WTC11 (cell line): ENCODE measurements at regions not wholly inside any gene's neighbourhood (a gene's known extent, or its start where the extent isn't known, plus 50 kb on each side); places are given as distances from the start of the nearest gene placed in this dataset.

Experiments used
- ATAC-seq: fragments of 200-7000 bp; cut with Tn5 transposase; 2 replicates; pipeline ENCODE4 v1.10.0; 2021; ENCODE audit warnings: mild to moderate bottlenecking, moderate library complexity
- CTCF ChIA-PET: fragments of 300-600 bp; sonication (Branson Sonifier 250); formaldehyde crosslinking; loops from one replicate; lab custom pipeline; 2021; ENCODE audit warnings: antibody characterized with exemption; lab: Charles Lee
- POLR2A ChIA-PET: fragments of 350-600 bp; sonication (Branson Sonifier 250); formaldehyde crosslinking; loops from one replicate; lab custom pipeline; 2021; ENCODE audit warnings: antibody characterized with exemption; lab: Charles Lee
- DNase-seq: peaks from one replicate; pipeline ENCODE4 v3.0.0; 2021; ENCODE audit warnings: low spot score
- H3K27ac Mint-ChIP-seq: 2 replicates; pipeline ENCODE4 v1.8.0; 2021; ENCODE audit warnings: mixed read lengths
- H3K27me3 Mint-ChIP-seq: 2 replicates; pipeline ENCODE4 v1.8.0; 2021; ENCODE audit warnings: low read depth, mild to moderate bottlenecking, moderate library complexity, mixed read lengths
- H3K36me3 Mint-ChIP-seq: 2 replicates; pipeline ENCODE4 v1.8.0; 2021; ENCODE audit warnings: mixed read lengths
- H3K4me1 Mint-ChIP-seq: 2 replicates; pipeline ENCODE4 v1.8.0; 2022; ENCODE audit warnings: mixed read lengths
- H3K4me3 Mint-ChIP-seq: 2 replicates; pipeline ENCODE4 v1.8.0; 2021; ENCODE audit warnings: mild to moderate bottlenecking, moderate library complexity, mixed read lengths
- H3K9me3 Mint-ChIP-seq: 2 replicates; pipeline ENCODE4 v1.8.0; 2021; ENCODE audit warnings: mixed read lengths
- HMGA2 ChIP-seq: fragments of 250-450 bp; sonication (Bioruptor Pico); IDR thresholded peaks from 2 replicates; pipeline ENCODE4 v1.4.0; 2021; ENCODE audit warnings: mild to moderate bottlenecking, moderate library complexity
- IRF2 ChIP-seq: sonication (generic); formaldehyde crosslinking; IDR thresholded peaks from 2 replicates; pipeline ENCODE4 v1.8.0; 2022; ENCODE audit warnings: low read depth, missing genetic modification reagents, borderline replicate concordance
- KAT7 ChIP-seq: sonication (generic); formaldehyde crosslinking; IDR thresholded peaks from 2 replicates; pipeline ENCODE4 v1.8.1; 2023; ENCODE audit warnings: missing genetic modification reagents, mild to moderate bottlenecking, borderline replicate concordance
- NFATC4 ChIP-seq: fragments of 250-450 bp; sonication (Bioruptor Pico); IDR thresholded peaks from 2 replicates; pipeline ENCODE4 v1.9.0; 2021; ENCODE audit warnings: mild to moderate bottlenecking
- NFYB ChIP-seq: sonication (generic); formaldehyde crosslinking; conservative IDR thresholded peaks from 2 replicates; pipeline ENCODE4 v1.8.0; 2022; ENCODE audit warnings: low read depth, missing genetic modification reagents
- NR1H2 ChIP-seq: sonication (generic); formaldehyde crosslinking; IDR thresholded peaks from 2 replicates; pipeline ENCODE4 v1.9.0; 2021; ENCODE audit warnings: mild to moderate bottlenecking, moderate library complexity, missing genetic modification reagents
- SOX15 ChIP-seq: fragments of 250-450 bp; sonication (Bioruptor Pico); IDR thresholded peaks from 2 replicates; pipeline ENCODE4 v1.9.0; 2021; ENCODE audit warnings: mild to moderate bottlenecking
- TCF7 ChIP-seq: sonication (generic); formaldehyde crosslinking; IDR thresholded peaks from 2 replicates; pipeline ENCODE4 v1.8.0; 2022; ENCODE audit warnings: mild to moderate bottlenecking, low read depth, missing genetic modification reagents, moderate library complexity
- TEAD4 ChIP-seq: sonication (generic); formaldehyde crosslinking; IDR thresholded peaks from 2 replicates; pipeline ENCODE4 v1.8.0; 2022; ENCODE audit warnings: mild to moderate bottlenecking, missing genetic modification reagents
- ZNF263 ChIP-seq: sonication (generic); formaldehyde crosslinking; IDR thresholded peaks from 2 replicates; pipeline ENCODE4 v1.8.1; 2022; ENCODE audit warnings: low read depth, mild to moderate bottlenecking, moderate library complexity, missing genetic modification reagents
- TF ChIP-seq, protein P1 (sequence below): sonication (generic); formaldehyde crosslinking; IDR thresholded peaks from 2 replicates; pipeline ENCODE4 v1.8.0; 2022; ENCODE audit warnings: mild to moderate bottlenecking, missing genetic modification reagents
- TF ChIP-seq, protein P2 (sequence below): sonication (generic); formaldehyde crosslinking; IDR thresholded peaks from 2 replicates; pipeline ENCODE4 v1.8.1; 2023; ENCODE audit warnings: mild to moderate bottlenecking, moderate library complexity, missing genetic modification reagents
- TF ChIP-seq, protein P3 (sequence below): sonication (generic); formaldehyde crosslinking; IDR thresholded peaks from 2 replicates; pipeline ENCODE4 v1.8.0; 2023; ENCODE audit warnings: missing genetic modification reagents, mild to moderate bottlenecking, borderline replicate concordance
- TF ChIP-seq, protein P4 (sequence below): sonication (generic); formaldehyde crosslinking; IDR thresholded peaks from 2 replicates; pipeline ENCODE4 v1.8.1; 2023; ENCODE audit warnings: mild to moderate bottlenecking, missing genetic modification reagents, moderate library complexity
- TF ChIP-seq, protein P5 (sequence below): sonication (generic); formaldehyde crosslinking; IDR thresholded peaks from 2 replicates; pipeline ENCODE4 v1.8.0; 2023; ENCODE audit warnings: missing genetic modification reagents
- TF ChIP-seq, protein P6 (sequence below): sonication (generic); formaldehyde crosslinking; IDR thresholded peaks from 2 replicates; pipeline ENCODE4 v1.8.1; 2023; ENCODE audit warnings: mild to moderate bottlenecking, missing genetic modification reagents, moderate library complexity
- TF ChIP-seq, protein P7 (sequence below): fragments of 250-450 bp; sonication (Bioruptor Pico); IDR thresholded peaks from 2 replicates; pipeline ENCODE4 v1.8.0; 2021; ENCODE audit warnings: mild to moderate bottlenecking

DNA sequence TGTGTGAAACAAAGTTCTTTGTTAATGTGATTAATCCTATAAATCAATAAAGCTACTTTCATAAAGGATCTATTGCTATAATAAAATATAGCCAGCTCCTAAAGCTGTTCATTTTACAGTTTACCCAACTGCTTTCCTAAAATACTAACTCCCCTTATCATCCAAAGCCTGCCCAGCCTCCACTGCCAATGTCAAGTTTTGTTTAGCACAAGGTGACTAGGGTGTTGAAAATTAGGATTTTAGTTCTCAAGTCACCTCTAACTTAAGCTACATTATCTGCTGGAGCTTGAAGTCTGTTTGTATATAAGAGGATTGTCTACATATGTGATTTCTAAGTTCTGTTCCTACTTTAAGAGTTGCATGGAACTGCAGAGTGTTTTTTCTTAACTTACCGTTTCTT lies 86.3 kb downstream of the CCER1 start:
- H3K9me3 Mint-ChIP-seq: peaks cover 4% of the 10 kb centered on the region; the same call in 1 of the 2 replicates
- TF ChIP-seq HMGA2 (CRISPR knock-in tag) (no peak), TEAD4 (CRISPR knock-in tag) (no peak), KAT7 (CRISPR knock-in tag) (no peak), IRF2 (CRISPR knock-in tag) (no peak), NR1H2 (no peak), ZNF263 (no peak), TCF7 (CRISPR knock-in tag) (no peak), NFYB (CRISPR knock-in tag) (no peak), NFATC4 (CRISPR knock-in tag) (no peak), SOX15 (no peak)
- TF ChIP-seq, protein P1, sequence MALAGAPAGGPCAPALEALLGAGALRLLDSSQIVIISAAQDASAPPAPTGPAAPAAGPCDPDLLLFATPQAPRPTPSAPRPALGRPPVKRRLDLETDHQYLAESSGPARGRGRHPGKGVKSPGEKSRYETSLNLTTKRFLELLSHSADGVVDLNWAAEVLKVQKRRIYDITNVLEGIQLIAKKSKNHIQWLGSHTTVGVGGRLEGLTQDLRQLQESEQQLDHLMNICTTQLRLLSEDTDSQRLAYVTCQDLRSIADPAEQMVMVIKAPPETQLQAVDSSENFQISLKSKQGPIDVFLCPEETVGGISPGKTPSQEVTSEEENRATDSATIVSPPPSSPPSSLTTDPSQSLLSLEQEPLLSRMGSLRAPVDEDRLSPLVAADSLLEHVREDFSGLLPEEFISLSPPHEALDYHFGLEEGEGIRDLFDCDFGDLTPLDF (CRISPR knock-in tag): no peak
- TF ChIP-seq, protein P2, sequence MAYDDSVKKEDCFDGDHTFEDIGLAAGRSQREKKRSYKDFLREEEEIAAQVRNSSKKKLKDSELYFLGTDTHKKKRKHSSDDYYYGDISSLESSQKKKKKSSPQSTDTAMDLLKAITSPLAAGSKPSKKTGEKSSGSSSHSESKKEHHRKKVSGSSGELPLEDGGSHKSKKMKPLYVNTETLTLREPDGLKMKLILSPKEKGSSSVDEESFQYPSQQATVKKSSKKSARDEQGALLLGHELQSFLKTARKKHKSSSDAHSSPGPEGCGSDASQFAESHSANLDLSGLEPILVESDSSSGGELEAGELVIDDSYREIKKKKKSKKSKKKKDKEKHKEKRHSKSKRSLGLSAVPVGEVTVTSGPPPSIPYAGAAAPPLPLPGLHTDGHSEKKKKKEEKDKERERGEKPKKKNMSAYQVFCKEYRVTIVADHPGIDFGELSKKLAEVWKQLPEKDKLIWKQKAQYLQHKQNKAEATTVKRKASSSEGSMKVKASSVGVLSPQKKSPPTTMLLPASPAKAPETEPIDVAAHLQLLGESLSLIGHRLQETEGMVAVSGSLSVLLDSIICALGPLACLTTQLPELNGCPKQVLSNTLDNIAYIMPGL (CRISPR knock-in tag): no peak
- TF ChIP-seq, protein P3, sequence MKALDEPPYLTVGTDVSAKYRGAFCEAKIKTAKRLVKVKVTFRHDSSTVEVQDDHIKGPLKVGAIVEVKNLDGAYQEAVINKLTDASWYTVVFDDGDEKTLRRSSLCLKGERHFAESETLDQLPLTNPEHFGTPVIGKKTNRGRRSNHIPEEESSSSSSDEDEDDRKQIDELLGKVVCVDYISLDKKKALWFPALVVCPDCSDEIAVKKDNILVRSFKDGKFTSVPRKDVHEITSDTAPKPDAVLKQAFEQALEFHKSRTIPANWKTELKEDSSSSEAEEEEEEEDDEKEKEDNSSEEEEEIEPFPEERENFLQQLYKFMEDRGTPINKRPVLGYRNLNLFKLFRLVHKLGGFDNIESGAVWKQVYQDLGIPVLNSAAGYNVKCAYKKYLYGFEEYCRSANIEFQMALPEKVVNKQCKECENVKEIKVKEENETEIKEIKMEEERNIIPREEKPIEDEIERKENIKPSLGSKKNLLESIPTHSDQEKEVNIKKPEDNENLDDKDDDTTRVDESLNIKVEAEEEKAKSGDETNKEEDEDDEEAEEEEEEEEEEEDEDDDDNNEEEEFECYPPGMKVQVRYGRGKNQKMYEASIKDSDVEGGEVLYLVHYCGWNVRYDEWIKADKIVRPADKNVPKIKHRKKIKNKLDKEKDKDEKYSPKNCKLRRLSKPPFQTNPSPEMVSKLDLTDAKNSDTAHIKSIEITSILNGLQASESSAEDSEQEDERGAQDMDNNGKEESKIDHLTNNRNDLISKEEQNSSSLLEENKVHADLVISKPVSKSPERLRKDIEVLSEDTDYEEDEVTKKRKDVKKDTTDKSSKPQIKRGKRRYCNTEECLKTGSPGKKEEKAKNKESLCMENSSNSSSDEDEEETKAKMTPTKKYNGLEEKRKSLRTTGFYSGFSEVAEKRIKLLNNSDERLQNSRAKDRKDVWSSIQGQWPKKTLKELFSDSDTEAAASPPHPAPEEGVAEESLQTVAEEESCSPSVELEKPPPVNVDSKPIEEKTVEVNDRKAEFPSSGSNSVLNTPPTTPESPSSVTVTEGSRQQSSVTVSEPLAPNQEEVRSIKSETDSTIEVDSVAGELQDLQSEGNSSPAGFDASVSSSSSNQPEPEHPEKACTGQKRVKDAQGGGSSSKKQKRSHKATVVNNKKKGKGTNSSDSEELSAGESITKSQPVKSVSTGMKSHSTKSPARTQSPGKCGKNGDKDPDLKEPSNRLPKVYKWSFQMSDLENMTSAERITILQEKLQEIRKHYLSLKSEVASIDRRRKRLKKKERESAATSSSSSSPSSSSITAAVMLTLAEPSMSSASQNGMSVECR (CRISPR knock-in tag): no peak
- TF ChIP-seq, protein P4, sequence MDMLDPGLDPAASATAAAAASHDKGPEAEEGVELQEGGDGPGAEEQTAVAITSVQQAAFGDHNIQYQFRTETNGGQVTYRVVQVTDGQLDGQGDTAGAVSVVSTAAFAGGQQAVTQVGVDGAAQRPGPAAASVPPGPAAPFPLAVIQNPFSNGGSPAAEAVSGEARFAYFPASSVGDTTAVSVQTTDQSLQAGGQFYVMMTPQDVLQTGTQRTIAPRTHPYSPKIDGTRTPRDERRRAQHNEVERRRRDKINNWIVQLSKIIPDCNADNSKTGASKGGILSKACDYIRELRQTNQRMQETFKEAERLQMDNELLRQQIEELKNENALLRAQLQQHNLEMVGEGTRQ (CRISPR knock-in tag): no peak
- TF ChIP-seq, protein P5, sequence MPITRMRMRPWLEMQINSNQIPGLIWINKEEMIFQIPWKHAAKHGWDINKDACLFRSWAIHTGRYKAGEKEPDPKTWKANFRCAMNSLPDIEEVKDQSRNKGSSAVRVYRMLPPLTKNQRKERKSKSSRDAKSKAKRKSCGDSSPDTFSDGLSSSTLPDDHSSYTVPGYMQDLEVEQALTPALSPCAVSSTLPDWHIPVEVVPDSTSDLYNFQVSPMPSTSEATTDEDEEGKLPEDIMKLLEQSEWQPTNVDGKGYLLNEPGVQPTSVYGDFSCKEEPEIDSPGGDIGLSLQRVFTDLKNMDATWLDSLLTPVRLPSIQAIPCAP: no peak
- TF ChIP-seq, protein P6, sequence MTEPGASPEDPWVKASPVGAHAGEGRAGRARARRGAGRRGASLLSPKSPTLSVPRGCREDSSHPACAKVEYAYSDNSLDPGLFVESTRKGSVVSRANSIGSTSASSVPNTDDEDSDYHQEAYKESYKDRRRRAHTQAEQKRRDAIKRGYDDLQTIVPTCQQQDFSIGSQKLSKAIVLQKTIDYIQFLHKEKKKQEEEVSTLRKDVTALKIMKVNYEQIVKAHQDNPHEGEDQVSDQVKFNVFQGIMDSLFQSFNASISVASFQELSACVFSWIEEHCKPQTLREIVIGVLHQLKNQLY: no peak
- TF ChIP-seq, protein P7, sequence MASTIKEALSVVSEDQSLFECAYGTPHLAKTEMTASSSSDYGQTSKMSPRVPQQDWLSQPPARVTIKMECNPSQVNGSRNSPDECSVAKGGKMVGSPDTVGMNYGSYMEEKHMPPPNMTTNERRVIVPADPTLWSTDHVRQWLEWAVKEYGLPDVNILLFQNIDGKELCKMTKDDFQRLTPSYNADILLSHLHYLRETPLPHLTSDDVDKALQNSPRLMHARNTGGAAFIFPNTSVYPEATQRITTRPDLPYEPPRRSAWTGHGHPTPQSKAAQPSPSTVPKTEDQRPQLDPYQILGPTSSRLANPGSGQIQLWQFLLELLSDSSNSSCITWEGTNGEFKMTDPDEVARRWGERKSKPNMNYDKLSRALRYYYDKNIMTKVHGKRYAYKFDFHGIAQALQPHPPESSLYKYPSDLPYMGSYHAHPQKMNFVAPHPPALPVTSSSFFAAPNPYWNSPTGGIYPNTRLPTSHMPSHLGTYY (CRISPR knock-in tag): no peak
- ChIA-PET POLR2A (no interaction called here), CTCF (no interaction called here)
- no peak for DNase-seq
- no peaks in the 10 kb centered on the region for H3K36me3 Mint-ChIP-seq
- H3K27me3 Mint-ChIP-seq: no peaks in the 10 kb centered on the region
- ATAC-seq: no peak
- H3K4me1 Mint-ChIP-seq: no peaks in the 10 kb centered on the region
- no peak overlapping the region for H3K4me3 Mint-ChIP-seq
- no peak overlapping the region for H3K27ac Mint-ChIP-seq
